LNCaP clone FGC (cell line): ENCODE measurements at regions not wholly inside any gene's neighbourhood (a gene's known extent, or its start where the extent isn't known, plus 50 kb on each side); places are given as distances from the start of the nearest gene placed in this dataset.

ENCODE experiments used
- DNase-seq: peaks from one replicate; pipeline ENCODE4 v3.0.0-alpha.2; 2011; ENCODE audit warnings: low read depth
- H3K4me3 ChIP-seq: 2 replicates; pipeline ENCODE4 v1.5.1; 2011; ENCODE audit warnings: mild to moderate bottlenecking, low read depth, low read length, control low read depth
- TF ChIP-seq, protein P1 (sequence below): IDR thresholded peaks from 2 replicates; pipeline ENCODE4 v1.5.1; 2012; ENCODE audit warnings: mild to moderate bottlenecking; ENCODE audit not compliant: control insufficient read depth, insufficient read depth; ENCODE audit errors: extremely low read depth

DNA sequence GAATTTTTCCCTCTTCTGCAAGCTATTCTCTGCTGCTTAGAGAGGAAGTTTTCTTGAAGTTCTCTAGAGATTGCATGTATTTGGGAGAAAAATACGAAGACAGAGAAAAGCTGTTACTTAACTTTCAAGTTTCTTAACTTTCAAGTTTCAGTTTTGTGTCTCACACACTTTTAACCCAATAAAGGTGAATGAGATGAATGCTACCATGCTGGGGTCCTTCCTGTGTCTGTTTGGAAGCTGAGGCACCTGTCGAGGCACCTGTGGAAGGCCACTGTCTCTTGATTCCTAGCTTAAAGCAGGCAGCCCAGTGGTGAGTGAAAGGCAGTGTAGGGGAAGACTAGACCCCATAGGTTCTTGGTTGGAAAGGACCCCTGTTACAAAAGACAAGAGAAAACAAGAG lies 372.8 kb upstream of the JARID2 start:
- no peak overlapping the region for H3K4me3 ChIP-seq
- TF ChIP-seq, protein P1, sequence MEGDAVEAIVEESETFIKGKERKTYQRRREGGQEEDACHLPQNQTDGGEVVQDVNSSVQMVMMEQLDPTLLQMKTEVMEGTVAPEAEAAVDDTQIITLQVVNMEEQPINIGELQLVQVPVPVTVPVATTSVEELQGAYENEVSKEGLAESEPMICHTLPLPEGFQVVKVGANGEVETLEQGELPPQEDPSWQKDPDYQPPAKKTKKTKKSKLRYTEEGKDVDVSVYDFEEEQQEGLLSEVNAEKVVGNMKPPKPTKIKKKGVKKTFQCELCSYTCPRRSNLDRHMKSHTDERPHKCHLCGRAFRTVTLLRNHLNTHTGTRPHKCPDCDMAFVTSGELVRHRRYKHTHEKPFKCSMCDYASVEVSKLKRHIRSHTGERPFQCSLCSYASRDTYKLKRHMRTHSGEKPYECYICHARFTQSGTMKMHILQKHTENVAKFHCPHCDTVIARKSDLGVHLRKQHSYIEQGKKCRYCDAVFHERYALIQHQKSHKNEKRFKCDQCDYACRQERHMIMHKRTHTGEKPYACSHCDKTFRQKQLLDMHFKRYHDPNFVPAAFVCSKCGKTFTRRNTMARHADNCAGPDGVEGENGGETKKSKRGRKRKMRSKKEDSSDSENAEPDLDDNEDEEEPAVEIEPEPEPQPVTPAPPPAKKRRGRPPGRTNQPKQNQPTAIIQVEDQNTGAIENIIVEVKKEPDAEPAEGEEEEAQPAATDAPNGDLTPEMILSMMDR, result no peak
- DNase-seq, result no peak

DNA sequence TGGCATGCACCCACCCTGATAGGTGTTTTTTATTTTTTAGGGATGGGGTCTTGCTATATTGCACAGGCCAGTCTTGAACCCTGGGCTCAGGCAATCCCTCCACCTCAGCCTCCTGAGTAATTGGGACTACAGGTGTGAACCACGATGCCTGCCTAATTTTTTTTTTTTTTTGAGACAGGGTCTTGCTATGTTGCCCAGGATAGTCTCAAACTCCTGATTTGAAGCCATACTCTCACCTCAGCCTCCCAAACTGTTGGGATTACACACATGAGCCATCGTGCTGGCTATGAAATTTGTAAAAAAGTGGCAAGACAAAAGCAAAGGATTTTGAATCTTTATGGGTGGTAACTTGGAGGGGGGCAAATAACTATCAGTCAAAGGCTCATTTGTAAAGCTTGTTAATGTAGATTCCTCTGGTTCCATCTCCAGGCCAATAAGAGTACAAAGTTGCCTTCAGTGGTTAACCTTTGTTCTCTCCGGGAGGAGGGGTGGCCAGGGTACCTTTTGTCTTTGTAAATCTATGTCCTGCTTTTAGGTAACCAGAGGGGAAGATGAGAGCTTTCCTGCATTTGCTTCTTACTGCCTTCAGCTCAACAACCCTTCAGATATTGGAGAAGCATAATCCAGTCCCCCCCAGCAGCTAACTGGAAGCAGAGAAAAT lies 372.0 kb upstream of the JARID2 start:
- H3K4me3 ChIP-seq, result no peak overlapping the region
- no peak for DNase-seq
- TF ChIP-seq, protein P1, result no peak

DNA sequence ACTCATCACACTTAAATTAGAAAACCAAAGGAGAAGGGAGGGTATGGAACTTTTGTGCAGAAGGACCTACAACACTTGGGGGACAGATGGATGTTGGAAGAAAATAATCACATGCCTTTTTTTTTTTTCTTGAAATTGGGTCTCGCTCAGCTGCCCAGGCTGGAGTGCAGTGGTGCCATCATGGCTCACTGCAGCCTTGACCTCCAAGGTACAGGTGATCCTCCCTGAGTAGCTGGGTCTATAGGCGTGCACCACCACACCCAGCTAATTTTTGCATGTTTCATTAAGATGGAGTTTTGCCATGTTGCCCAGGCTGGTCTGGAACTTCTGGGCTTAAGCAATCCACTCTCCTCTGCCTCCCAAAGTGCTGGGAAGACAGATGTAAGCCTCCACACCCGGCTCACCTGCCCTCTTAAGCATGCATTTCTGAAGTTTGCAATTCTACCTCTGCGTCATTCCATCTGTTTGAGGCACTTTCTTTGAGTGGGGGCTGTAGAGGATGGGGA lies 370.8 kb upstream of the JARID2 start:
- no peak for DNase-seq
- TF ChIP-seq, protein P1, result no peak
- no peak overlapping the region for H3K4me3 ChIP-seq

DNA sequence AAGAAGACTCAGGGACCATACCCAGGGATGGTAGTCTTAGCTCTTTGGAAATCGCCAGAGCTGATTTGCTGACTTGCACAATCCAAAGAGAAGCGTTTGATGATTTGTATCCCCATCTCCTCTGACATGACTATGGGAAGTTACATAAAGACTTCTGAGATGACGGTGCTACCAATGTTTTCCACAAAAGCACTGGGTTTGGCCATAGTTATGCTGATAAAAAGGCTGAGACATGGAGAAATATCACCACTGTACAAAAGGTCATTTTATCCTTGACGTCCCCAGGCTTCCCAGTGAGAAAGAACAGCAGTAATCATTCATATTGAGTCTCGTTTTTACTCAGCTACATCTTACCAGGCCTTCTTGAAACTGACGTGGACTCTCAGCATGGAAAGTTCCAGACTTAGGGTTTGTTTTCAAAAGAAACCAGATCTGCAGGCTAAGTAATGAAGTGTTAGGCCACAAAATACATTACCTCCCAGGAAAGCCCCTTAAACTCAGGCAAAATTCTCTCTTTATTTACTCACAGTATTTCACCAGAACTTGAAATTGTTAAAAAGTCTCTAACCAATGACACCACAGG lies 370.3 kb upstream of the JARID2 start:
- DNase-seq, result no peak
- TF ChIP-seq, protein P1, result no peak
- H3K4me3 ChIP-seq, result no peak overlapping the region

DNA sequence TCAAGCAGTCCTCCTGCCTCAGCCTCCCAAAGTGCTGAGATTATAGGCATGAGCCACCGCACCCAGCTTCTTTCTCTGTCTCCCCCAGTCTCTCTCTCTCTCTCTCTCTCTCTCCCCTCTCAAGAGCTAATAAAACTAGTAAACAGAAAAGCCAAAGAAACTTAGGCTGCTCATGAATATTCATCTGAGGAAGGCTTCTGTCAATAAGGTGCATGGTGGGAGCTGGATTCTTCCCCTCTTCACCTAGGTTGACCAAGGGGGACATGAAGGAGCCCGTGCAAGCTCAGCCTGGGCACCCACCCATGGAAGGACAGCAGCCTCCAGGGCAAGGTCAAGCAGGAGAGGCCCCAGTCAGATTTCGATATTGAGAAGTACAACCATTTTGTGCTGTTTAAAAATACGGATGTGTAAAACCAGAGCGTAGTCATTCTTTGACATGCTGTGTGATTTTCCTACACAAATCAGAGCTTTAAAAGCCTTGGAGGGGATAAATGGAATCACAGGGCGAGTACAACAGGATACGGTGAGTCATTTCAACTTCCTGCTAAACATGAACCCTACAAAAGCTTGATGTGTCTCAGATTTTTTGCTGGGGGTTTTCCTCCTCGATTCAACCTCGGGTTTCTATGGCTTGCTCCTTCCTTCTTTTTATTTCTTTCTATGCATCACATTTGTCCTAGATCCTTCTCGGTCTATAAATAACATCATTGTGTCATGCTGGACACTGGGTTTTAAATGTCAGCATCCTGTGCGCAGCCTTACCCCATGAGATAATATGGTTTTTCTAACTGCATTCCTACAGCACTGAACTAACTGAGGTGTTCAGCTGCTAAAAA lies 368.9 kb upstream of the JARID2 start:
- TF ChIP-seq, protein P1, result no peak
- H3K4me3 ChIP-seq, result no peak overlapping the region
- no peak for DNase-seq

DNA sequence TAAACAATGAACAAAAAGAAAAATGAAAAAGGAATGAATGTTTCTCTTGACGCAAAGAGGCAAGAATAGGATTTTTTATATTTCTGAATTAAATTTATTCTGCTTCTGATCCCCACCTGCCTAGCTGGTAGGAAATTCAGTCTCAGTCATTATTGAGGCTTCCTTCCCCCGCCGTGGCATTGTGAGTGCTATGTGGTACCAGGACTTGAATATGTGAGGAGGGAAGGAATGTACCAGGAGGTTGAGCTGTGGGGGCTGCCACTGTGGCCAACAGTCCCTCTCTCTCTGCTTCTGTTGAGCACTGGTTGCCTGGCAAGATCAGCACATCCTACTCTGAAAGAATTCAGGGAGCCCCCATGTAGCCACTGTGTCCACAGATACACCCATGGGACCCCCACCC lies 368.1 kb upstream of the JARID2 start:
- no peak overlapping the region for H3K4me3 ChIP-seq
- TF ChIP-seq, protein P1, result no peak
- DNase-seq, result no peak
